ENCODE measurements at regions not wholly inside any gene's neighbourhood (a gene's known extent, or its start where the extent isn't known, plus 50 kb on each side); places are given as distances from the start of the nearest gene placed in this dataset.

DNA sequence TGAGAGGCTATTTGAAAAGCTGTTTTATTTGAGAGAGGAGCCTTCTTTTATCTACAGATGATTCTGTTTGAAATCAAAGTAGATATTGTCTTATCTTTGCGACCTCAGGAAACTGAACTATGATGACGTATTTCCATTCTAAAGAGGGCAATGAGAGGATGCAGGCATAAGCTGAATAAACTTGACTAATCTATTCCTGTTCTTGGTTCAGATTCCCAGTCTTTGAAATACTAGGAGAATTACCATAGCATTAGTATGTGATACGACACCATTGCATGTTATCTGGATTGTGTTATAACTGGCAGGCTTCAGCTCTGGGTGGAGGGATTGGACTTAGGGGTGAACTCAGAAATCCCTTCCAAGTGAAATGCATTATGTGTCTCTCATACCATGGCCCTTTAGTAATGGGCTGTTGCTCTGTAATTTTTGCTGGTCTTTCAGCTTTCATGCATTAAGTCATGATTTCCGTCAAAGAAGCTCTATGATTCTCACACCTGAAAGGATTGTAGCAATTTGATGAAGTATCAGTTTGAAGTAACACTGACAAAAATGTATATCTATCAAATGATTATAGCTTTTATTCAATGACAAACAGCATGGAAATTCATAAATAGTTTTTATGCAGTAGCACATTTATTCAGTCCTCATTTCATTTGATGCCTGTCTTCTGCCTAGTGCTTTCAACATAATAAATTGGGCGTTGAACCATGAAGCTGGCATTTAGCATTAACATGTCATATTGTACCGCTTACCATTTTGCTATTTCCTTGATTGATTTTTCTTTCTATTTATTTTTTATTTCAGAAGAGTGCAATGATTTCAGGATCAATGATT is 138.4 kb upstream of the SPACA1 start:
- DNase-seq, result no peak
- peaks cover 14% of the 10 kb centered on the region for H3K4me1 Mint-ChIP-seq (ENCODE audit: low read depth, unreplicated experiment)
- no TSS peak for BruUV-seq (replicated peaks)
- intact Hi-C loops (cut with micrococcal nuclease; ENCODE audit: unreplicated experiment), result no loop called here
- TF ChIP-seq, protein P1, sequence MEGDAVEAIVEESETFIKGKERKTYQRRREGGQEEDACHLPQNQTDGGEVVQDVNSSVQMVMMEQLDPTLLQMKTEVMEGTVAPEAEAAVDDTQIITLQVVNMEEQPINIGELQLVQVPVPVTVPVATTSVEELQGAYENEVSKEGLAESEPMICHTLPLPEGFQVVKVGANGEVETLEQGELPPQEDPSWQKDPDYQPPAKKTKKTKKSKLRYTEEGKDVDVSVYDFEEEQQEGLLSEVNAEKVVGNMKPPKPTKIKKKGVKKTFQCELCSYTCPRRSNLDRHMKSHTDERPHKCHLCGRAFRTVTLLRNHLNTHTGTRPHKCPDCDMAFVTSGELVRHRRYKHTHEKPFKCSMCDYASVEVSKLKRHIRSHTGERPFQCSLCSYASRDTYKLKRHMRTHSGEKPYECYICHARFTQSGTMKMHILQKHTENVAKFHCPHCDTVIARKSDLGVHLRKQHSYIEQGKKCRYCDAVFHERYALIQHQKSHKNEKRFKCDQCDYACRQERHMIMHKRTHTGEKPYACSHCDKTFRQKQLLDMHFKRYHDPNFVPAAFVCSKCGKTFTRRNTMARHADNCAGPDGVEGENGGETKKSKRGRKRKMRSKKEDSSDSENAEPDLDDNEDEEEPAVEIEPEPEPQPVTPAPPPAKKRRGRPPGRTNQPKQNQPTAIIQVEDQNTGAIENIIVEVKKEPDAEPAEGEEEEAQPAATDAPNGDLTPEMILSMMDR (IDR thresholded peaks at IDR 0.05; ENCODE audit: unreplicated experiment), result no peak
- no peak overlapping the region for H3K27ac Mint-ChIP-seq (ENCODE audit: unreplicated experiment)
- CTCF ChIA-PET, result no interaction called here
- H3K36me3 Mint-ChIP-seq (ENCODE audit: insufficient read depth, unreplicated experiment), result no peaks in the 10 kb centered on the region
- H3K4me3 Mint-ChIP-seq (ENCODE audit: low read depth, unreplicated experiment), result no peak overlapping the region
- no peaks in the 10 kb centered on the region for H3K9me3 Mint-ChIP-seq (ENCODE audit: low read depth, unreplicated experiment)
- H3K27me3 Mint-ChIP-seq (ENCODE audit: unreplicated experiment), result no peaks in the 10 kb centered on the region

DNA sequence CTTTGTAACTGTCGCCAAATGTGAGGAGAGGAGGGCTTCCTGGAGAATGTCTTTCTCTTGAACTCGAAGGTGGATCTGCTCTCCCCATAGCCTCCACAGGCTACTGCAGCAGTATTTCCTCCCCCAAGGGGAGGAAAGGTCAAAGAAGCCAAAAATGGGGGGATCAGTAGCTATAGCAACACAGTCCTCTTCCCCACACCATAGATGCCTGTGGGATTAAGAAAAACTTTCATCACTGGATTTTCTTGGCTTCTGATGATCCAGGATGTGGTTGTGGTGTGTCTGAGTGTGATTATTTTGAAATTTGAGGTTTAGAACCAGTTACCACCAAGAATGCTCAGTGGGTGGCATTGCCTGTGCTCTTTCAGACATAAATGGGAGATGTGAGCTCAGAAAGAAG is 140.1 kb upstream of the SPACA1 start:
- no peaks in the 10 kb centered on the region for H3K36me3 Mint-ChIP-seq (ENCODE audit: insufficient read depth, unreplicated experiment)
- H3K4me3 Mint-ChIP-seq (ENCODE audit: low read depth, unreplicated experiment), result no peak overlapping the region
- TF ChIP-seq, protein P1 (IDR thresholded peaks at IDR 0.05; ENCODE audit: unreplicated experiment), result no peak
- intact Hi-C loops (cut with micrococcal nuclease; ENCODE audit: unreplicated experiment), result no loop called here
- DNase-seq, result no peak
- BruUV-seq (replicated peaks), result no TSS peak
- H3K27ac Mint-ChIP-seq (ENCODE audit: unreplicated experiment), result no peak overlapping the region
- H3K27me3 Mint-ChIP-seq (ENCODE audit: unreplicated experiment), result no peaks in the 10 kb centered on the region
- no peaks in the 10 kb centered on the region for H3K9me3 Mint-ChIP-seq (ENCODE audit: low read depth, unreplicated experiment)
- CTCF ChIA-PET, result no interaction called here
- H3K4me1 Mint-ChIP-seq (ENCODE audit: low read depth, unreplicated experiment), result peaks cover 14% of the 10 kb centered on the region

GRCh38 chr6:87905101-87905641 is 142.5 kb upstream of the SPACA1 start:
- CTCF ChIA-PET, result no interaction called here
- no peak for DNase-seq
- H3K36me3 Mint-ChIP-seq (ENCODE audit: insufficient read depth, unreplicated experiment), result peaks cover 5% of the 10 kb centered on the region

DNA sequence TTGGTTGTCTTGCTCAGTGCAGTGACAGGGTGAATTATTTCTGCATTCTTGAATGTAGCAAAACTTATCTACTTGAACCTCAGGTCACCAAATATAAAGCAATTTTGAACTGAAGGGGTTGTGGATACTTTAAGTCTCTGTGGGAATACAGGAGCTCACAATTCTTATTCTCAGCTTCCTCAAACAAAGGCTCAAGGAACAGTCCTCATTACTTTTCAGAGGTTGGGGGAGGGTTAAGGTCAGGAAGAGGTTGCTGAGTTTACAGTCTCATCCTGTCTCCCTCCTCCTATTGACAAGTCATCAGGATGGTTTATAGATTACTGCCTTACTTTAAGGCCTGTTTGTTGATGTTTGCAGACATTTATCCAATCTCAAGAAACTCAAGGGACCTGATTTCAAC is 143.6 kb upstream of the SPACA1 start:
- no TSS peak for BruUV-seq (replicated peaks)
- intact Hi-C loops (cut with micrococcal nuclease; ENCODE audit: unreplicated experiment), result no loop called here
- Mint-ChIP-seq H3K9me3 (ENCODE audit: low read depth, unreplicated experiment) (no peaks in the 10 kb centered on the region), H3K36me3 (ENCODE audit: insufficient read depth, unreplicated experiment) (peaks cover 5% of the 10 kb centered on the region), H3K27me3 (ENCODE audit: unreplicated experiment) (no peaks in the 10 kb centered on the region), H3K4me1 (ENCODE audit: low read depth, unreplicated experiment) (peaks cover 13% of the 10 kb centered on the region), H3K27ac (ENCODE audit: unreplicated experiment) (no peak overlapping the region), H3K4me3 (ENCODE audit: low read depth, unreplicated experiment) (no peak overlapping the region)
- CTCF ChIA-PET, result no interaction called here
- TF ChIP-seq, protein P1 (IDR thresholded peaks at IDR 0.05; ENCODE audit: unreplicated experiment), result no peak
- DNase-seq, result no peak

More at GRCh38 chr6:87905101-87905641, 142.5 kb upstream of the SPACA1 start:
- Mint-ChIP-seq H3K9me3 (ENCODE audit: low read depth, unreplicated experiment) (no peaks in the 10 kb centered on the region), H3K4me3 (ENCODE audit: low read depth, unreplicated experiment) (no peak overlapping the region), H3K27ac (ENCODE audit: unreplicated experiment) (no peak overlapping the region), H3K4me1 (ENCODE audit: low read depth, unreplicated experiment) (peaks cover 25% of the 10 kb centered on the region), H3K27me3 (ENCODE audit: unreplicated experiment) (no peaks in the 10 kb centered on the region)
- intact Hi-C loops (cut with micrococcal nuclease; ENCODE audit: unreplicated experiment), result no loop called here
- BruUV-seq (replicated peaks), result no TSS peak
- TF ChIP-seq, protein P1 (IDR thresholded peaks at IDR 0.05; ENCODE audit: unreplicated experiment), result no peak
